HG03175 (cell line): ENCODE measurements at regions not wholly inside any gene's neighbourhood (a gene's known extent, or its start where the extent isn't known, plus 50 kb on each side); places are given as distances from the start of the nearest gene placed in this dataset.
"Not testable (repeated sequence)": the region's sequence is repeated elsewhere in the genome, so short reads cannot be mapped to it uniquely, and the experiment has no call there.

Source experiments
- ATAC-seq: cut with Tn5 transposase; IDR thresholded peaks from one replicate; pipeline ENCODE4 v1.9.1; 2021; ENCODE audit warnings: mild to moderate bottlenecking, moderate library complexity; ENCODE audit not compliant: unreplicated experiment

DNA sequence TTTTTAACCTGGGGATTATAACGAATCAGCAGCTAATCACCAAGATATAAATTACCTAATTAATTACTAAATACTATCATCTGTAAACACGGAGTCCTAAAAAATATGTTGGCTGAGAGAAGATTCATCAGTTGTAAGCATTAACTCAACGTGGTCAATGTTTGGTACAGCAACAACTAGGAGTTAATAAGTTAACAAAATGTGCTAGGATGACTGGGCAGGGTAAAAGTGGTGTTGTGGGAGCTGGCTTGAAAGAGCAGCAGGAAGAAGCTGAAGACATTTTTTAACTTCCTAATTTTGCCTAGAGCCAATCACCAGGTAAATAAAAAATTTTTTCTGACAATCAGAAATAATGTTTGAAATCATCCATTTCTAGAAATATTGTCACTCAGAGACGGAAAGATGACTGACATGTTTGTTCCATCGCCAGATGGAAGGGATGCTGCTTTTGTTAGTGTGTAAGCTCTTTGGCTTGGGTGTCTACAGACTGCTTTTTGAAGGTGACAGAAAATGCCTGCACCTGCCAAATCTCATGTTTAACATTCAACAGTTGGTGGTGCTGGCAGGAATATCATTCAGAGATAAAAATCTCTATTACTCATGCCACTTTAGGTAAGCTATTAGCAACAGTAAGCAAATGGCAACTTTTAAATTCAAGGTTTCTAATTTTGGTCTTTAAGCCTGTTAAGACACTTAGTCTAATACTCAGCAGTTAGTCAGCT, 1126.9 kb downstream of the STPG2 start:
- ATAC-seq: no peak

DNA sequence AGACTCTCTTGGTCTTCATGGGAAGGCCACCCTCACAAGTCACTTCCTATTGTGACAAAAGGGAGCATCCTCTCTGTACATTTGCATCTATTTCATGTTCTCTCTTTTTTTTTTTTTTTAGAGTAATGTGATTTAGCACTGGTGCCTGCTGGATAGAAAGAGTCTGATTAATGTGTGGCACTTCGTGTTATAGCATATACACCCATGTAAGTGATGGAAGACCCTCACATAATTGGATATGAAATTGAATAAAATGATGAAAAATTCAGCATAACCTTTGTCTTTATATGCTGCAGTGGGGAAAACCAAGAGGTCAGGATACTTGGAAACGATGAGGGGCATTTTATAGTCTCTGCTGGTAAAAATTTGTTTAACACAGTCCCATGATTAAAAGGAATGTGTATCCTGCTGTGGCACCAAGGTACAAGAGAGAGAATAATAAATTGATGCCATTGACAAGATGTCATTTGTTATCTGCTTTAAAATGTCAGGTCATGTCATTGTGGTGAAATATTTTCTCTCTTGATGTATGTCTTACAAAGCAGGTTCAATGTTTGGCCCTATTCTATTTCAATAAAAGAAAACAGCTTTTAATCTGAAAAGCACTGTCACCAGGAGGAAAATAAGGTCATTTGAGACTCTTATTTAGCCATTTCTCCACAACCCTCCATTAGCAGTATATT, 1115.4 kb downstream of the STPG2 start:
- ATAC-seq: no peak

DNA sequence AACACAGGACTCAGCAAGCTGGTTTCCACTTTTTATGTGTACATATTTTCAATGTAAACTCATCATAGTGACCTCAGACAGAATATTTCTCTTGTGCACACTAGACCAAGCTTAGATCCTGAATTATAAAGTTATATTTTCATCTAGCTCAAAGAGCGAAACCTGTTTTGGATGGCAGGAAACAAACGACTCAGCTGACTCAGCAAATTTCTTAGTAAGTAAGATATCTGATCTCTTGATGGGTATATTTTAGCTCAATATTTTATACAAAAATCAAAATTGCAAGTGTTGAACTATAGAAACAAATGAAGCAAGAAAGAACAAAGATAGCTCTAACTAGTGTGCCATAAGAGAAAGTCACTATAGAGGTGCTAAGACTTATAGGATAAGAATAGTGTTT, 1114.5 kb downstream of the STPG2 start:
- ATAC-seq: no peak

DNA sequence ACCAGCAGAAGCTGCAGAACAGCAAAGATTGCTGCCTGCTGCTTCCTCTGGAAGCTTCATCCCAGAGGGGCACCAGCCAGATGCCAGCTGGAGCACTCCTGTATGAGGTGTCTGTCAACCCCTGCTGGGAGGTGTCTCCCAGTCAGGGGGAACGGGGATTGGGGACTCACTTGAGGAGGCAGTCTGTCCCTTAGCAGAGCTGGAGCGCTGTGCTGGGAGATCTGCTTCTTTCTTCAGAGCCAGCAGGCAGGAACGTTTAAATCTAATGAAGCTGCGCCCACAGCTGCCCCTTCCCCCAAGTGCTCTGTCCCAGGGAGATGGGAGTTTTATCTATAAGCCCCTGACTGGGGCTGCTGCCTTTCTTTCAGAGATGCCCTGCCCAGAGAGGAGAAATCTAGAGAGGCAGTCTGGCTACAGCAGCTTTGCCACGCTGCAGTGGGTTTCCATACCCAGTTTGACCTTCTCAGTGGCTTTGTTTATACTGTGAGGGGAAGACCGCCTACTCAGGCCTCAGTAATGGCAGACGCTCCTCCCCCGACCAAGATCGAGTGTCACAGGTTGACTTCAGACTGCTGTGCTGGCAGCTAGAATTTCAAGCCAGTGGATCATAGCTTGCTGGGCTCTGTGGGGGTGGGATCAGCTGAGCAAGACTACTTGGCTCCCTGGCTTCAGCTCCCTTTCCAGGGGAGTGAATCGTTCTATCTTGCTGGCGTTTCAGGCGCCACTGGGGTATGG, 1105.7 kb downstream of the STPG2 start:
- not testable (repeated sequence) for ATAC-seq

DNA sequence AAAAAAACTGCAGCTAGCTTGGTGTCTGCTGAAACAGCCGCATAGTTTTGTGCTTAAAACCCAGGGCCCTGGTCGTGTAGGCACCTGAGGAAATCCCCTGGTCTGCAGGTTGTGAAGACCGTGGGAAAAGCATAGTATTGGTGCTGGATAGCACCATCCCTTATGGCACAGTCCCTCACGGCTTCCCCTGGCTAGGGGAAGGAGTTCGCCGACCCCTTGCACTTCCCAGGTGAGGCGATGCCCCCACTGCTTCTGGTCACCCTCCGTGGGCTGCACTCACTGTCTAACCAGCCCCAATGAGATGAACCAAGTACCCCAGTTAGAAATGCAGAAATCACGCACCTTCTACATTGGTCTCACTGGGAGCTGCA, 1105.1 kb downstream of the STPG2 start:
- ATAC-seq: no peak

DNA sequence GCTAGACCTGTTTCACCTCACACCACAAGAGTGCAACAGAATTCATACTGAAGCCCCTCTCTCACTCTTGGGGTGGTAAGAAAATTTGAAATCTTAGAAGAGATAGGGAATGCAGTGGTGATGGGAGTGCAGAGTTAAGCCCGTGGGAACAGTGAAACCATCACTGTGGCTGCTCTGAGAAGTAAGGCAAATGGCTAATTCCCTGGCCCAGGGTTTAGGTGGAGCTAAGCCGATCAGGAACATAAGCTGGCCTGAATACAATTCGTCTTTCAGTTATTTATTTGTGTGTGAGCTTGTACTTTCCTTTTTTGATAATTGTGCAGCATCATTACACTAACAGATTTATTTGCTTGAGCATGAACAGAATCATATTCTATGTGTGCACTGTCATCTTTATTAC, 1070.6 kb downstream of the STPG2 start:
- no peak for ATAC-seq

DNA sequence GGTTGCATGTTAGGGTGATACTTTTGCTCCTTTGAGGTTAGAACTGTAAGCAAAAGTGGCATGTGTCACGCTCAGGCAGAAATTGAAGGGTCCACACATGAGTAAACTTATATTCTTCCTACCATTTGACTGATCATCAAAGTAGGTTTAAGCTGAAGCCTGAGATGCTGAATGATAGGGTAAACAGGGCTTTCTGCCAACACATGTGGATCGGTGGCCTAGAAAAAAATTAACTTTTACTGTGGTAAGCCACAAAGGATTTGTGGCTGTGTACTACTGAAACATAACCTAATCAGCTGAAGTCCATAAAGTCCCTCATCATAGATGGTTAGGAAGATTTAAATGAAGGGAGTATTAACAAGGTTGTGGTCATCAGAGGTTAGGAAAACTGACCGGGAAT, 1070.1 kb downstream of the STPG2 start:
- no peak for ATAC-seq

DNA sequence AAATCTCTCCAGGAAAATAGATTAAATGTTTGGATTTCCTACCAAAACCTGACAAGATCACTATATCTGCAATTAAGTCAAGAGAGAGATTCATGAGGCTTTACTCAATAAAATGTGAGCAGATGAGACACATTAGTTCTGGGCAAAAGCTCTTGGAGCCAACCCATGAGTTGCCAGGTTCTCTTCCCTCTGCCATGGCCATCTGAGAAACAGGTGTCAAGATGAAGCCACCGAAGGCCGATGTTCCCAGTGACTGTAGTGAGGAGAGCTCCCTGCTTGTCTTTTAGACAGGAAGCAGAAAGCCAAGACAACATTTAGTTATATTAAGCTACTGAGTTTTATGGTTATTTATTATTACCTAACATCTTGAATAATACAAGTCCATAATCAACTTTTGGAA, 1068.7 kb downstream of the STPG2 start:
- ATAC-seq: no peak

DNA sequence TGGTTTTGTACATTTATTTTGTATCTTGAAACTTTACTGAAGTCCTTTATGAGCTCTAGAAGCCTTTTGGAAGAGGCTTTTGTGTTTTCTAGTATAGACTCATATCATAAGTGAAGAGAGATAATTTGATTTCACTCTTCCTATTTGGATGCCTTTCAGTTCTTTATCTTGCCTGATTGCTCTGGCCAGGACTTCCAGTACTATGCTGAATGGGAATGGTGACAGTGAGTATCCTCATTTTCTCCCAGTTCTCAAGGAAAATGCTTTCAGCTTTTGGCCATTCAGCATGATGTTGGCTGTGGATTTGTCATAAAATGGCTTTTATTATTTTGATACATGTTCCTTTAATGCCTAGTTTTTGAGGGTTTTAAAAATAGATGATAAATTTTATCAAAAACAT, 1061.3 kb downstream of the STPG2 start:
- ATAC-seq: no peak

DNA sequence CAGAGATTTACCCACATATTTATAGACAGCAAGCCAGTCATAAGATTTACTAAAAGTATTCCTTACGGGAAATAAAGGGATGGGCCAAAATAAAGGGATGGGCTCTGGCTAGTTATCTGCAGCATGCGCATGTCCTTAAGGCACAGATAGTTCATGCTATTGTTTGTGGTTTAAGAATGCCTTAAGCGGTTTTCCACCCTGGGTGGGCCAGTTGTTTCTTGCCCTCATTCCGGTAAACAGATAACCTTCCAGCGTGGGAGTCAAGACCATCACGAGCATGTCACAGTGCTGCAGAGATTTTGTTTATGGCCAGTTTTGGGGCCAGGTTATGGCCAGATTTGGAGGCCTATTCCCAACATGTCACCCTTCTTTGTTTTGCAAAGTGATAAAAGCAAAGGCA, 1046.2 kb downstream of the STPG2 start:
- ATAC-seq: not testable (repeated sequence)

DNA sequence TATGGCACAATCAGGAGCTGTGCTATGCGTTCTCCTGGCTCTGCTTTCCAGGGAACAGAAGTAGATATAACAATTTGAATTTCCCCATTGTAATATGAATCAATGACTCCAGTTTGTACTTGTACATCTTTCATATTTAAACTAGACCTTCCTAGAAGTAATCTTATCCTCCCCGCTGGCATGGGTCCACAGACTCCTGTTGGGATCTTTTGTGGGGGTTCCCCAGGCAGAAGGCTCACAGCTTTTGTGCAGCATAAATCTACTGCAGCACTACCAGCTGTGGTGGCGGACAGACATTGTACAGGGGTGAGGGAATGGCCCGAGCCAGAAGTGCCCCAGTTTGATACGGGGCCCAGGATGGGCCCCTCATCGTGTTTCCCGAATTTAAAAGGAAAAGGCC, 1042.1 kb downstream of the STPG2 start:
- not testable (repeated sequence) for ATAC-seq

DNA sequence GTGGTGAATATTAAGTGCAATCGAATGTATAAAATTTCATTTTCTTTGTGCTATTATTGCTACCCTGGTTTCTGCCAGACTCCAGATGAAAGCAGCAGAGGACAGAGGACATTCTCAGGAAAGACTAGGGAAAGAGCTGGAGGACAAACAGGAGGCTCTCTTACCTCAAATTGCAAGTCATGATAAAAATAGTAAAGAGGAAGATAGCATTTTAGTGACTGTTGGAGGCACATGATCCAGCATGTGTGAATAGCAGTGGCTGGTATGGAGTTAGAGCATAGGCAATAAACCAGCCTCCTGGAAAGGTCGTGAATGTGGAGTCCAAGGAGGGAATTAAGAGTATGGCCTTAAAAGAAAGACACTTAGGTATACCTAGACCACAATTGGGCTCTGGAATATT, 1040.0 kb downstream of the STPG2 start:
- ATAC-seq: no peak

DNA sequence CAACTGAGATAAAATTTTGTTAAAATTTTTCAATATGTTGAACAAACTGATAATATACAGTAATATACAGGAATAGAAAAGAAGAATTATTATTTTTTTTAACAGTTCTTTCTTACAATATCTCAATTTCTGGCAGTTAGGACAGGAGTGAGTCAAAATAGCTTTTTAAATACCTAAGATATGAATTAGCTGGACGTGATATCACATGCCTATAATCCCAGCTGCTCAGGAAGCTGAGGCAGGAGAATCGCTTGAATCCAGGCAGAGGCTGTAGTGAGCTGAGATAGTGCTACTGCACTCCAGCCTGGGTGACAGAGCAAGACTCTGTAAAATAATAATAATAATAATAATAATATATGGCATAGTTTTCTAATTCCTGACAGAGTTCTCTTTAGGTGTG, 1039.3 kb downstream of the STPG2 start:
- ATAC-seq: no peak

DNA sequence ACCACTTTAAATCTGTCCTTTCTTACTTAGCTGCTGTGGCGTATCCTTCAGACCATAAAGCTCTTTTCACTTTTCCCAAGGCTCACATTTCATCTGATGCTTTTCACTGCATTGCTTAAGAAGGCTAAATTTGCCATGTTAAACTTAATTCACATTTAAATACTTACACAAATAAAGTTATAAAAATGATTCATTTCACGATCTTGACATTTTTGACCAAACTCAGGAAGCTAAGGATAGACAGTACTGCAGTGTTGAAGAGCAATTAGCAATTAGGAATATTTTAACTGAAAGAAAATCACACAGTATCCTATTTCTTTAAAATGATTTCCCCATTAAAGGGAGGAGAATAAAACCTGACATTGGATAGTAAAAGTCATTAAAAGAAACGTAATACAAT, 1038.6 kb downstream of the STPG2 start:
- no peak for ATAC-seq

DNA sequence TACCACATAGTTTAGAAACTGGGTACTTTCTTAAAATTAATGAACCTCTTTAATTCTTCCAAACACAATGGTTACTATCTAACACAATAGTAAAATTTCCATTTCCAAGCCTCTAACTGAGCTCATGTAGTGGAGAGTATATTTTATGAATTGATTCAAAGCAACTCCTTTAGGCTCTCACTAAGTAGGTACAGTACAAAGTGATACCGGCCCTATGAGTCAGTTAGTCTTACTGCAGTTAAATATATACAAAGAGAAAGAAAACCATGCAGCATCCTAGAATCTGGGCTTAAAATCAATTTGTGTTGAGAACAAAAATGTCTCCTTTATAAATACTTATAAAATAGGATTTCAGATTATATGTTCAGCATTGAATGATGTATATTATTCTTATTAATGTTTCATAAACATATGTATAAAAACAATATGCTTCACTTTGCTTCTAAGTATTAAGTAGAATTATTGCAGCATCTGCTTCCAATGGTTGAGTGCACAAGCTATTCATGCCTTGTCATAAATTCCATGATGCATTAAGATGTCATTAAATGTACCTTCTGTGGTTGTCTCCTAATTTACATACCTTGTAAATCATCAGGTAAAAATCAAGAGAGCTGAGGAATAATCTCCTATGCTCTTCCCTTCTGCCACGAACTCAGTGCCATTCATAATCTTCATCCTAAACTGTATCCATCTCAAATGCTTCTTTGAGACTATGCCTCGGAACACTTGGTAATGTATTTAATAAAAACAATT, 1037.8 kb downstream of the STPG2 start:
- ATAC-seq: no peak

DNA sequence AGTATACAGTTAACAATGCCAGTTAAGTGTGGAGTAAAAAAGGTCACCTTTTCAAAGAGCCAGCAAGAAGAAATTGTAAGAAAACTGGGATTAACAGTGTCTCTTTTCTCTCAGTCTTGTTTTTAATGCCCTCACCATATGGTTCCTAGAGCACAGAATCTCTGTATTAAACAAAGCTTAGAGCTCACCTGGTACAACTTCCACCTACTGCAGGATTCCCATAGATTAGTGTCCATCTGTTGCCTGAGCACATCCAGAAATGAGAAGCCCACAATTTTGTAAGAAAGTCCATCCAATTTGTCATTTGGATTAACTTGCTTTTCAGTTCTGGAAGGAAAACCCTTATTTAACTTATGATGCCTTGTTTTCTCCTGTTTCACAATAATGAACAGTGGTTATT, 1037.1 kb downstream of the STPG2 start:
- no peak for ATAC-seq

DNA sequence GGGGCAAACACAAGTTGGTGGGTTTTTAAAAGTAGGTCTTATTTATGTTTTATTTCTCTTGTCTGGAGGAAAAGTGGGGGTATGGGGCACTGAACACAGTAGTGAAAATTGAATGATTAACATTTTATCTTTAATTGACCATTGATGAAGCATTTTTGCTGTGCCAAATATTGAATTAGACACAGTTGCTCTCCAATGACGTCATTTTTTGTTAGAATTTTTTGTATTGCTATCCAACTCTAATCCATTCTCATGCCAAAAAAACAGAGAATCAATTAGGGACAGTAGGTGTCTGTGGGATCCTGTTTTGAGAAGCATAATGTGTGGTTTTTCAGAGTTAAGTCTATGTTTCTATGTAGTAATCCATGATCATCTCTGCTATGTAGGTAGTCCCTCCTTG, 1032.8 kb downstream of the STPG2 start:
- no peak for ATAC-seq

DNA sequence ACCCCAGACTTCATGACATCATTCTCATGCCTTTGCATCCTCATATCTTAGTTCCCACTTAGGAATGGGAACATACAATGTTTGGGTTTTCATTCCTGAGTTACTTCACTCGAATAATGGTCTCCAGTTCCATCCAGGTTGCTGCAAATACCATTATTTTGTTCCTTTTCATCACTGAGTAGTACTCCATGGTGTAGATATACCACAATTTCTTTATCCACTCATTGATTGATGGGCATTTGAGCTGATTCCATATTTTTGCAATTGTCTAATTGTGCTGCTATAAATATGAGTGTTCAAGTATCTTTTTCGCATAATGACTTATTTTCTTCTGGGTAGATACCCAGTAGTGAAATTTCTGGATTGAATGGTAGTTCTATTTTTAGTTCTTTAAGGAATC, 1026.8 kb downstream of the STPG2 start:
- no peak for ATAC-seq

DNA sequence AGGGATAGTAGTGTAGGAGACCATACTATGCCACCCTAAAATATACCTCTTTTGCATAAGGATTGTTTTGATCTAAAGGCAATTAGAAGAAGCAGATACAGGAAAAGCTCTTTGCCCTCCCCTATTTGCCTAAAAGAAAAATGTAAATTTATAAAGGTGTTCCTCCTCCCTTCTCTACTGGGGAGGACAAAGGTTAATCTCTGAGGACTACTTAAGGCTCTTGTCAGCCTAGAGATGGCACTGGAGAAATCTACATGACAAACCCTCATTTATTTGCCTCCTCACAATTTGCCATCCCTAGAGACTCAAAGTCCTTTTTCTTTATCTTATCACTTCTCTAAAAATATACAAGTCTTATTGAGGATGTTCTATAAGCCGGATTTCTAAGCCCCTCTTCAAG, 1021.8 kb downstream of the STPG2 start:
- no peak for ATAC-seq

DNA sequence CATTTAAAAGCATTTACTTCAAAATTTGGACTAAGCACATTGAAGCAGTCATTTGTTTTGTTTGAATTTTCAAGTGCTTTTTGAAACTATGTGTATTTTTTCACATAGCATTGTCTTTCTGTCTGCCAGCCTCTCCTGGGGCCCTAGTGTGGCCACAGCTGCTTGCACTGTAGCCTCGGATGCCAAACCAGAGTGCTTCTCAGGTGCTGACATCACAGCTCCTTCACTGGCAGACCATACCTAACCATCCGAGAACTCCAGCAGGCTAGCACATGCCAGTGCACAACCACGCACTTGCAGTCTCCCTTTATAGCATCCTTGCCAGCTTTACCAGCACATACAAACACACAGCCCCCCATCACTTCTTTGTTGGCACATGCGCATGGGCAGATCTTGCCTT, 1019.7 kb downstream of the STPG2 start:
- no peak for ATAC-seq

DNA sequence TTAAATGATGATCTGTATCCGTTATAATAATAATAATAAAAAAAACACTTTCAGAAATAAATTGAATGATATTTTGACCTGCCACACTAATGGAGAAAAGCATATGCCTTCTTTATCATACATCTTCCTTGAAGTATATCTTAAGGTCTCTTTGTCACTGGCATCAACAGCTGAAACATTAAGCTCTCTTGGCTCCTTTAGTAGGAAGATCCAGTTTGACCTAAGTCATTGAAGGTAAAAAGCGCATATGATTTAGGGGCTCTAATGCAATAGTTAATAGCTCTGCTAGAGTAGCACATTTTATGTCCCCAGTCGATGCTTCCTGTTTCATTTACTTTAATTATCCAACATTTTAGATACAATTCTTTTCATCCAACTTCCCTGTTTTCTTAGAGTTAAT, 1010.8 kb downstream of the STPG2 start:
- no peak for ATAC-seq
